HCT116 (cell line): ENCODE measurements at regions not wholly inside any gene's neighbourhood (a gene's known extent, or its start where the extent isn't known, plus 50 kb on each side); places are given as distances from the start of the nearest gene placed in this dataset.

Experiments
- ATF3 ChIP-seq: IDR thresholded peaks from 2 replicates; pipeline ENCODE4 v1.6.1; 2012
- CEBPB ChIP-seq: IDR thresholded peaks from 2 replicates; pipeline ENCODE4 v1.6.1; 2012; ENCODE audit warnings: low read depth
- CTCF ChIP-seq, 3 experiments: fragments of 200-600 bp in 1 of 3; sonication (generic) in 1 of 3; IDR thresholded peaks in 2 of 3; conservative IDR thresholded peaks in 1 of 3; 2 replicates each; pipeline ENCODE4 v1.5.1; 2012 to 2017; ENCODE audit warnings: low read depth in 2 of 3, low read length in 2 of 3, antibody characterized with exemption in 1 of 3, borderline replicate concordance in 1 of 3, control low read depth in 1 of 3, mild to moderate bottlenecking in 1 of 3, mixed read lengths in 1 of 3, mixed run types in 1 of 3, moderate library complexity in 1 of 3; ENCODE audit not compliant: insufficient read depth in 1 of 3
- EZH2 ChIP-seq: fragments of 200-600 bp; sonication (generic); IDR thresholded peaks from 2 replicates; pipeline ENCODE4 v1.6.1; 2017; ENCODE audit warnings: antibody characterized with exemption, mixed run types
- MAX ChIP-seq: IDR thresholded peaks from 2 replicates; pipeline ENCODE4 v1.6.1; 2012
- POLR2A ChIP-seq: IDR thresholded peaks from 2 replicates; pipeline ENCODE4 v1.7.0; 2011; ENCODE audit warnings: borderline replicate concordance; ENCODE audit not compliant: insufficient read depth, insufficient read length; ENCODE audit errors: extremely low read depth
- YY1 ChIP-seq: IDR thresholded peaks from 2 replicates; pipeline ENCODE4 v1.6.1; 2011; ENCODE audit warnings: low read length, low read depth, moderate library complexity, mild to moderate bottlenecking; ENCODE audit not compliant: insufficient replicate concordance; ENCODE audit errors: extremely low read depth
- ZBTB33 ChIP-seq: IDR thresholded peaks from 2 replicates; pipeline ENCODE4 v1.6.1; 2011; ENCODE audit warnings: mild to moderate bottlenecking, low read length, moderate library complexity; ENCODE audit not compliant: insufficient replicate concordance; ENCODE audit errors: extremely low read depth
- ZNF274 ChIP-seq: fragments of 200-500 bp; sonication (Bioruptor generic); IDR thresholded peaks from 2 replicates; pipeline ENCODE4 v1.6.1; 2014; ENCODE audit warnings: mild to moderate bottlenecking, low read depth, low read length, inconsistent platforms

- TF ChIP-seq ZNF274 (no peak), CTCF (IDR thresholded peaks at IDR 0.05 in 2 of 3, conservative IDR thresholded peaks at IDR 0.05 in 1 of 3; ENCODE audit: borderline replicate concordance in 1 of 3, insufficient read depth in 1 of 3, low read depth in 2 of 3, low read length in 2 of 3) (no peak), ZBTB33 (no peak), EZH2 (no peak), MAX (no peak), CEBPB (no peak), POLR2A (no peak), ATF3 (no peak), YY1 (no peak)
Measured at GRCh38 chr4:17327591-17327990, 184.3 kb downstream of the QDPR start.
